ENCODE measurements at regions not wholly inside any gene's neighbourhood (a gene's known extent, or its start where the extent isn't known, plus 50 kb on each side); places are given as distances from the start of the nearest gene placed in this dataset.
"Not testable (repeated sequence)": the region's sequence is repeated elsewhere in the genome, so short reads cannot be mapped to it uniquely, and the experiment has no call there.

- no peak for DNase-seq
Measured at GRCh38 chr13:81318231-81319019, 977.5 kb upstream of the SPRY2 start.

- no peak for DNase-seq
Measured at GRCh38 chr13:81314461-81314860, 973.5 kb upstream of the SPRY2 start.

GRCh38 chr13:81305928-81306327 is 965.0 kb upstream of the SPRY2 start:
- no peak for DNase-seq

- no peak for DNase-seq
Measured at GRCh38 chr13:81304121-81304659, 963.3 kb upstream of the SPRY2 start.

GRCh38 chr13:81302677-81303076 is 961.8 kb upstream of the SPRY2 start:
- DNase-seq = no peak

- DNase-seq = no peak
Measured at GRCh38 chr13:81302125-81302524, 961.2 kb upstream of the SPRY2 start.

- DNase-seq = no peak
Measured at GRCh38 chr13:81295177-81295576, 954.3 kb upstream of the SPRY2 start.

- DNase-seq = no peak
Measured at GRCh38 chr13:81293594-81294164, 952.8 kb upstream of the SPRY2 start.

GRCh38 chr13:81283561-81283960 is 942.6 kb upstream of the SPRY2 start:
- DNase-seq = no peak

- DNase-seq = no peak
Measured at GRCh38 chr13:81283062-81283461, 942.1 kb upstream of the SPRY2 start.

- DNase-seq = no peak
Measured at GRCh38 chr13:81275666-81276258, 934.8 kb upstream of the SPRY2 start.

- no peak for DNase-seq
Measured at GRCh38 chr13:81247711-81248110, 906.8 kb upstream of the SPRY2 start.

GRCh38 chr13:81246556-81246955 is 905.6 kb upstream of the SPRY2 start:
- DNase-seq = peak in 2 of 58 donors; percentile 1

- DNase-seq = no peak
Measured at GRCh38 chr13:81244011-81244410, 903.1 kb upstream of the SPRY2 start.

GRCh38 chr13:81230386-81230785 is 889.5 kb upstream of the SPRY2 start:
- DNase-seq = no peak

GRCh38 chr13:81226830-81227229 is 885.9 kb upstream of the SPRY2 start:
- not testable (repeated sequence) for DNase-seq

GRCh38 chr13:81224209-81224833 is 883.4 kb upstream of the SPRY2 start:
- DNase-seq = no peak

GRCh38 chr13:81223778-81224177 is 882.9 kb upstream of the SPRY2 start:
- DNase-seq = no peak

- no peak for DNase-seq
Measured at GRCh38 chr13:81211713-81212112, 870.8 kb upstream of the SPRY2 start.

- no peak for DNase-seq
Measured at GRCh38 chr13:81207636-81208035, 866.7 kb upstream of the SPRY2 start.

- DNase-seq = no peak
Measured at GRCh38 chr13:81207231-81207630, 866.3 kb upstream of the SPRY2 start.

- DNase-seq = no peak
Measured at GRCh38 chr13:81203783-81204182, 862.9 kb upstream of the SPRY2 start.

All from anterior cingulate cortex (tissue), 58 donors.